H1 (cell line): ENCODE measurements at regions not wholly inside any gene's neighbourhood (a gene's known extent, or its start where the extent isn't known, plus 50 kb on each side); places are given as distances from the start of the nearest gene placed in this dataset.

Experiments used
- CTCF ChIP-seq, 3 experiments: IDR thresholded peaks; 1 replicate in 2 of 3; 2 replicates in 1 of 3; pipeline versions ENCODE4 v1.5.1 to v1.6.1; 2011; ENCODE audit warnings: low read length in 3 of 3, mild to moderate bottlenecking in 3 of 3, inconsistent platforms in 2 of 3, low read depth in 1 of 3, moderate library complexity in 1 of 3; ENCODE audit not compliant: insufficient read depth in 1 of 3; ENCODE audit errors: control extremely low read depth in 1 of 3

DNA sequence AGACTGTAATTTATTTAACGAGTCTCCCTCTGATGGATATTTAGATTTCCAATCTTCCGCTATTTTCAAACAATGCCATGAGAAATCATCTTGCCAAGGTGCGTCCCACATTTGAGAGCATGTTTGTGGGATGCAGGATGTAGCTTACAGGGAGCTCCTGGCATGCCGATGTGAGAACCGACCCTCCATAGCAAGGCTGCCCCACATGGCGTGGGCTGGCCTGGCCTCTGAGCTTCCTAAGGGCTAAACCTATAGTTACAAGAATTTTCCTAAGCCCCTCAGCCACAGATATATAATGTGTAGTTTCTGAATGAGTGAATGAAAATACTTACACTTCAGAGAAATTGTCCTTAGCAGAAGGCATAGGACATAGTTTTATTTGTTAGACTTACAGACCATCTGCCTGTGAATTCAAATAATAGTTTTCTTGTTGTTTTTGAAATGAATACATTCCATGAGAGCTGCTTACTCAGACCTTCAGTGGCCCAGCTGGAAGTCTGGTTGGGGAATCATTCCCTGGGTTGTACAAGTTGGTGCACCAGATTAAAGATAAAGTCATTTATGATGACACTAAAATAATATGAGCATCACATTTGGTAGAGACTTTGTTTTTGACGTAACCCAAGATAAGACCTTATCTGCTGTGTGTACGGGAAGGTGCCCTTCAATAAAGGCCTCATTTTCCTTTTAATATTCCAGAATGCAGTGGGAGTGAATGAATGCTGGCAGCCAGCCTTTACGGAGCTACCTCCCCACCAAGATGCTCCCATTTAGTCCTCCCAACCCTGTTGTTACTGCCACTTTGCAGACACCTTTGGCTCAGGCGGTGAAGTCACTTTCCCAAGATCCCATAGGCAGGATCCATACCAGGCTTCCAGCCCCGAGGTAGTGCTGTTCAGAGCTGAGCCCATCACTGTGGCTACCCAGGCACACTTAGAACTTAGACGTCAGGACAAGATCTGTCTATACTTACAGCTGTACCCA lies 107.1 kb downstream of the GLI2 start (continued):
- TF ChIP-seq CTCF (IDR thresholded peaks at IDR 0.05; ENCODE audit: control extremely low read depth in 1 of 3, insufficient read depth in 1 of 3, low read depth in 1 of 3, low read length in 3 of 3), result no peak
